ENCODE measurements at regions not wholly inside any gene's neighbourhood (a gene's known extent, or its start where the extent isn't known, plus 50 kb on each side); places are given as distances from the start of the nearest gene placed in this dataset.
A peak's percentile ranks its signal among the peaks of the same experiment; 100 is the strongest.
"Not testable (repeated sequence)": the region's sequence is repeated elsewhere in the genome, so short reads cannot be mapped to it uniquely, and the experiment has no call there.

GRCh38 chrX:3881898-3882552 is 168.6 kb upstream of the PRKX start:
- CTCF ChIA-PET; H3K27ac ChIP-seq (ENCODE audit: low read depth in 2 of 2, low read length in 1 of 2); H2AFZ ChIP-seq (ENCODE audit: low read depth); H3K9me2 ChIP-seq; H3F3A ChIP-seq (replicated peaks; ENCODE audit: insufficient read depth); H3K27me3 ChIP-seq (ENCODE audit: insufficient read depth); H3K9me3 ChIP-seq; DNase-seq; H3K9ac ChIP-seq; H3K36me3 ChIP-seq (replicated peaks in 1 of 2; ENCODE audit: control insufficient read depth in 1 of 2, insufficient read depth in 2 of 2, low read length in 1 of 2); H4K20me1 ChIP-seq (ENCODE audit: insufficient read depth); POLR2A ChIA-PET; H3K4me1 ChIP-seq (ENCODE audit: control insufficient read depth in 1 of 2, insufficient read depth in 2 of 2, low read depth in 1 of 2, low read length in 1 of 2); H3K79me2 ChIP-seq (ENCODE audit: insufficient read depth): not testable (repeated sequence)
- H3K4me3 ChIP-seq (ENCODE audit: low read depth in 2 of 2, low read length in 1 of 2) = peak overlapping the region in 1 of 2 experiments; percentile 46; a peak in 1 of 4 replicates
- H3K4me2 ChIP-seq = peak overlapping the region; percentile 47; the same call in 1 of the 2 replicates
- no CpG with 5 or more reads among the region's 91 CpGs for WGBS (ENCODE audit: low lambda C conversion rate)

- H3K9me3 ChIP-seq; H3K4me2 ChIP-seq; H3F3A ChIP-seq (replicated peaks; ENCODE audit: insufficient read depth); H4K20me1 ChIP-seq (ENCODE audit: insufficient read depth); DNase-seq; H3K9me2 ChIP-seq; H3K4me3 ChIP-seq (ENCODE audit: low read depth in 2 of 2, low read length in 1 of 2); H3K4me1 ChIP-seq (ENCODE audit: control insufficient read depth in 1 of 2, insufficient read depth in 2 of 2, low read depth in 1 of 2, low read length in 1 of 2); POLR2A ChIA-PET; H3K36me3 ChIP-seq (replicated peaks in 1 of 2; ENCODE audit: control insufficient read depth in 1 of 2, insufficient read depth in 2 of 2, low read length in 1 of 2); H3K27me3 ChIP-seq (ENCODE audit: insufficient read depth); H3K79me2 ChIP-seq (ENCODE audit: insufficient read depth); CTCF ChIA-PET; H3K9ac ChIP-seq; H2AFZ ChIP-seq (ENCODE audit: low read depth); H3K27ac ChIP-seq (ENCODE audit: low read depth in 2 of 2, low read length in 1 of 2): not testable (repeated sequence)
- WGBS (ENCODE audit: low lambda C conversion rate) = no CpG with 5 or more reads among the region's 63 CpGs
Observed at GRCh38 chrX:3881255-3881895, 167.9 kb upstream of the PRKX start.

- H3K36me3 ChIP-seq (replicated peaks in 1 of 2; ENCODE audit: control insufficient read depth in 1 of 2, insufficient read depth in 2 of 2, low read length in 1 of 2); CTCF ChIA-PET; H3K9me3 ChIP-seq; H3K79me2 ChIP-seq (ENCODE audit: insufficient read depth); H3K27me3 ChIP-seq (ENCODE audit: insufficient read depth); H3K4me3 ChIP-seq (ENCODE audit: low read depth in 2 of 2, low read length in 1 of 2); H3F3A ChIP-seq (replicated peaks; ENCODE audit: insufficient read depth); H3K4me1 ChIP-seq (ENCODE audit: control insufficient read depth in 1 of 2, insufficient read depth in 2 of 2, low read depth in 1 of 2, low read length in 1 of 2); H3K9ac ChIP-seq; H2AFZ ChIP-seq (ENCODE audit: low read depth); H3K9me2 ChIP-seq; H4K20me1 ChIP-seq (ENCODE audit: insufficient read depth); H3K4me2 ChIP-seq; DNase-seq; H3K27ac ChIP-seq (ENCODE audit: low read depth in 2 of 2, low read length in 1 of 2); POLR2A ChIA-PET: not testable (repeated sequence)
- no CpG with 5 or more reads among the region's 28 CpGs for WGBS (ENCODE audit: low lambda C conversion rate)
Observed at GRCh38 chrX:3876393-3876792, 162.9 kb upstream of the PRKX start.

GRCh38 chrX:3875638-3876037 is 162.2 kb upstream of the PRKX start:
- H3K27me3 ChIP-seq (ENCODE audit: insufficient read depth); H3K4me2 ChIP-seq; DNase-seq; H4K20me1 ChIP-seq (ENCODE audit: insufficient read depth); H3K9me2 ChIP-seq; CTCF ChIA-PET; H3K79me2 ChIP-seq (ENCODE audit: insufficient read depth); H3K36me3 ChIP-seq (replicated peaks in 1 of 2; ENCODE audit: control insufficient read depth in 1 of 2, insufficient read depth in 2 of 2, low read length in 1 of 2); H3K27ac ChIP-seq (ENCODE audit: low read depth in 2 of 2, low read length in 1 of 2); POLR2A ChIA-PET; H3K4me1 ChIP-seq (ENCODE audit: control insufficient read depth in 1 of 2, insufficient read depth in 2 of 2, low read depth in 1 of 2, low read length in 1 of 2); H3K9ac ChIP-seq; H2AFZ ChIP-seq (ENCODE audit: low read depth); H3F3A ChIP-seq (replicated peaks; ENCODE audit: insufficient read depth); H3K9me3 ChIP-seq; H3K4me3 ChIP-seq (ENCODE audit: low read depth in 2 of 2, low read length in 1 of 2): not testable (repeated sequence)
- no CpG with 5 or more reads among the region's 12 CpGs for WGBS (ENCODE audit: low lambda C conversion rate)

GRCh38 chrX:3872226-3872879 is 158.9 kb upstream of the PRKX start:
- H3F3A ChIP-seq (replicated peaks; ENCODE audit: insufficient read depth); H3K4me2 ChIP-seq; H3K27me3 ChIP-seq (ENCODE audit: insufficient read depth); H4K20me1 ChIP-seq (ENCODE audit: insufficient read depth); H3K9ac ChIP-seq; H3K27ac ChIP-seq (ENCODE audit: low read depth in 2 of 2, low read length in 1 of 2); H3K4me3 ChIP-seq (ENCODE audit: low read depth in 2 of 2, low read length in 1 of 2); H3K79me2 ChIP-seq (ENCODE audit: insufficient read depth); H3K36me3 ChIP-seq (replicated peaks in 1 of 2; ENCODE audit: control insufficient read depth in 1 of 2, insufficient read depth in 2 of 2, low read length in 1 of 2); H3K9me2 ChIP-seq; DNase-seq; H3K4me1 ChIP-seq (ENCODE audit: control insufficient read depth in 1 of 2, insufficient read depth in 2 of 2, low read depth in 1 of 2, low read length in 1 of 2); CTCF ChIA-PET; POLR2A ChIA-PET; H2AFZ ChIP-seq (ENCODE audit: low read depth); H3K9me3 ChIP-seq: not testable (repeated sequence)
- 69% methylated on average over 6 of the region's 12 CpGs for WGBS (ENCODE audit: low lambda C conversion rate)

- no CpG with 5 or more reads among the region's 19 CpGs for WGBS (ENCODE audit: low lambda C conversion rate)
Observed at GRCh38 chrX:3867067-3867831, 153.8 kb upstream of the PRKX start.

More at GRCh38 chrX:3867067-3867831, 153.8 kb upstream of the PRKX start:
- H4K20me1 ChIP-seq (ENCODE audit: insufficient read depth); H3K4me2 ChIP-seq; H3K9me3 ChIP-seq; POLR2A ChIA-PET; H3F3A ChIP-seq (replicated peaks; ENCODE audit: insufficient read depth); H3K27me3 ChIP-seq (ENCODE audit: insufficient read depth); H3K9me2 ChIP-seq; H3K36me3 ChIP-seq (replicated peaks in 1 of 2; ENCODE audit: control insufficient read depth in 1 of 2, insufficient read depth in 2 of 2, low read length in 1 of 2); DNase-seq; H2AFZ ChIP-seq (ENCODE audit: low read depth); H3K4me1 ChIP-seq (ENCODE audit: control insufficient read depth in 1 of 2, insufficient read depth in 2 of 2, low read depth in 1 of 2, low read length in 1 of 2); H3K79me2 ChIP-seq (ENCODE audit: insufficient read depth); CTCF ChIA-PET; H3K27ac ChIP-seq (ENCODE audit: low read depth in 2 of 2, low read length in 1 of 2); H3K4me3 ChIP-seq (ENCODE audit: low read depth in 2 of 2, low read length in 1 of 2); H3K9ac ChIP-seq: not testable (repeated sequence)

All from SK-N-SH (cell line).